OCI-LY3 (cell line): ENCODE measurements at regions not wholly inside any gene's neighbourhood (a gene's known extent, or its start where the extent isn't known, plus 50 kb on each side); places are given as distances from the start of the nearest gene placed in this dataset.

Source experiments
- H2AFZ ChIP-seq: fragments of 200-600, 300-600 bp; shearing (Covaris generic); 2 replicates; pipeline ENCODE4 v1.6.0; 2014; ENCODE audit warnings: antibody characterized with exemption, low read depth, low read length
- H3K27ac ChIP-seq: fragments of 200-600, 300-600 bp; sonication (generic); 2 replicates; pipeline ENCODE4 v1.5.1; 2014; ENCODE audit warnings: mild to moderate bottlenecking, low read length, moderate library complexity, mixed read lengths
- H3K27me3 ChIP-seq: fragments of 200-600, 300-600 bp; sonication (generic); 2 replicates; pipeline ENCODE4 v1.6.1; 2014; ENCODE audit warnings: low read depth, low read length, mixed read lengths
- H3K36me3 ChIP-seq: fragments of 200-600, 300-600 bp; sonication (generic); replicated peaks from 2 replicates; pipeline ENCODE3; 2014; ENCODE audit warnings: low read depth, low read length, mixed read lengths
- H3K4me1 ChIP-seq: fragments of 300-600, 200-600 bp; sonication (generic); 2 replicates; pipeline ENCODE4 v1.6.1; 2014; ENCODE audit warnings: low read length, mixed read lengths
- H3K4me2 ChIP-seq: fragments of 200-600, 300-600 bp; sonication (generic); 2 replicates; pipeline ENCODE4 v1.6.1; 2014; ENCODE audit warnings: low read length, mixed read lengths
- H3K4me3 ChIP-seq: fragments of 300-600, 200-600 bp; sonication (generic); 2 replicates; pipeline ENCODE4 v1.5.1; 2014; ENCODE audit warnings: antibody characterized with exemption, mild to moderate bottlenecking, low read length, moderate library complexity
- H3K79me2 ChIP-seq: fragments of 300-600, 200-600 bp; shearing (Covaris generic); 2 replicates; pipeline ENCODE4 v1.6.1; 2014; ENCODE audit warnings: mild to moderate bottlenecking, low read length, mixed read lengths
- H3K9ac ChIP-seq: fragments of 300-600, 200-600 bp; shearing (Covaris generic); 2 replicates; pipeline ENCODE4 v1.6.0; 2014; ENCODE audit warnings: mild to moderate bottlenecking, low read length, moderate library complexity
- H3K9me3 ChIP-seq: fragments of 200-600, 300-600 bp; shearing (Covaris generic); 2 replicates; pipeline ENCODE4 v1.6.1; 2014; ENCODE audit warnings: low read length, mixed read lengths; ENCODE audit not compliant: insufficient read depth
- H4K20me1 ChIP-seq: fragments of 200-600, 300-600 bp; sonication (generic); 2 replicates; pipeline ENCODE4 v1.6.1; 2016; ENCODE audit warnings: low read length, mixed read lengths; ENCODE audit not compliant: insufficient read depth
- EZH2phosphoT487 ChIP-seq: fragments of 200-600 bp; shearing (Covaris generic); IDR thresholded peaks from 2 replicates; pipeline ENCODE4 v1.6.1; 2018; ENCODE audit warnings: antibody characterized with exemption, mixed run types, low read depth
- TF ChIP-seq, protein P1 (sequence below): fragments of 200-600, 300-600 bp; sonication (generic); IDR thresholded peaks from 2 replicates; pipeline ENCODE4 v1.5.1; 2014; ENCODE audit warnings: antibody characterized with exemption, low read length, low read depth

DNA sequence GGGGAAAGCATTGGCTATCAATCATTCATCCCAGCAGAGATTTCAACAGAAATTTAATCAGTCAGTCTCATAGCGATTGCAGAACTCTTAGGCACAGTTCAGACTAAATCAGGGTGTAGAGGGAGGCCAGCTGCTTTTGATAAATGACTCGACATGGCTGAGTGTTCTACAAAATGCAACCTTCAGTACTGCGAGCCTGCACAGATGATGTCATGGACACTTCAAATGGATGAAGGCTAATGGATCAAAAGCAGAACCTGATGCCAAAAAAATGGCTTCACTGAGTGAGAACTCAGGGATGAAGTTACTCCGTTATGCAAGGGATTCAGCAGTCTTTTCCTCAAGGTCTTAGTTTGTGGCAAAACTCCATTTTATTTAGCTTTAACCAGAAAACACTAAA is 167.3 kb downstream of the DACT1 start:
- TF ChIP-seq, protein P1, sequence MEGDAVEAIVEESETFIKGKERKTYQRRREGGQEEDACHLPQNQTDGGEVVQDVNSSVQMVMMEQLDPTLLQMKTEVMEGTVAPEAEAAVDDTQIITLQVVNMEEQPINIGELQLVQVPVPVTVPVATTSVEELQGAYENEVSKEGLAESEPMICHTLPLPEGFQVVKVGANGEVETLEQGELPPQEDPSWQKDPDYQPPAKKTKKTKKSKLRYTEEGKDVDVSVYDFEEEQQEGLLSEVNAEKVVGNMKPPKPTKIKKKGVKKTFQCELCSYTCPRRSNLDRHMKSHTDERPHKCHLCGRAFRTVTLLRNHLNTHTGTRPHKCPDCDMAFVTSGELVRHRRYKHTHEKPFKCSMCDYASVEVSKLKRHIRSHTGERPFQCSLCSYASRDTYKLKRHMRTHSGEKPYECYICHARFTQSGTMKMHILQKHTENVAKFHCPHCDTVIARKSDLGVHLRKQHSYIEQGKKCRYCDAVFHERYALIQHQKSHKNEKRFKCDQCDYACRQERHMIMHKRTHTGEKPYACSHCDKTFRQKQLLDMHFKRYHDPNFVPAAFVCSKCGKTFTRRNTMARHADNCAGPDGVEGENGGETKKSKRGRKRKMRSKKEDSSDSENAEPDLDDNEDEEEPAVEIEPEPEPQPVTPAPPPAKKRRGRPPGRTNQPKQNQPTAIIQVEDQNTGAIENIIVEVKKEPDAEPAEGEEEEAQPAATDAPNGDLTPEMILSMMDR = no peak
- TF ChIP-seq EZH2phosphoT487 = no peak
- peaks cover 1% of the 10 kb centered on the region; the same call in 1 of the 2 replicates for H3K9me3 ChIP-seq
- H2AFZ ChIP-seq = no peak overlapping the region
- no peaks in the 10 kb centered on the region for H3K79me2 ChIP-seq
- no peak overlapping the region for H3K4me3 ChIP-seq
- no peaks in the 10 kb centered on the region for H3K36me3 ChIP-seq
- H3K9ac ChIP-seq = no peak overlapping the region
- H3K4me2 ChIP-seq = no peak overlapping the region
- H3K27me3 ChIP-seq = no peaks in the 10 kb centered on the region
- H3K27ac ChIP-seq = no peak overlapping the region
- no peaks in the 10 kb centered on the region for H4K20me1 ChIP-seq
- H3K4me1 ChIP-seq = peaks cover 10% of the 10 kb centered on the region

DNA sequence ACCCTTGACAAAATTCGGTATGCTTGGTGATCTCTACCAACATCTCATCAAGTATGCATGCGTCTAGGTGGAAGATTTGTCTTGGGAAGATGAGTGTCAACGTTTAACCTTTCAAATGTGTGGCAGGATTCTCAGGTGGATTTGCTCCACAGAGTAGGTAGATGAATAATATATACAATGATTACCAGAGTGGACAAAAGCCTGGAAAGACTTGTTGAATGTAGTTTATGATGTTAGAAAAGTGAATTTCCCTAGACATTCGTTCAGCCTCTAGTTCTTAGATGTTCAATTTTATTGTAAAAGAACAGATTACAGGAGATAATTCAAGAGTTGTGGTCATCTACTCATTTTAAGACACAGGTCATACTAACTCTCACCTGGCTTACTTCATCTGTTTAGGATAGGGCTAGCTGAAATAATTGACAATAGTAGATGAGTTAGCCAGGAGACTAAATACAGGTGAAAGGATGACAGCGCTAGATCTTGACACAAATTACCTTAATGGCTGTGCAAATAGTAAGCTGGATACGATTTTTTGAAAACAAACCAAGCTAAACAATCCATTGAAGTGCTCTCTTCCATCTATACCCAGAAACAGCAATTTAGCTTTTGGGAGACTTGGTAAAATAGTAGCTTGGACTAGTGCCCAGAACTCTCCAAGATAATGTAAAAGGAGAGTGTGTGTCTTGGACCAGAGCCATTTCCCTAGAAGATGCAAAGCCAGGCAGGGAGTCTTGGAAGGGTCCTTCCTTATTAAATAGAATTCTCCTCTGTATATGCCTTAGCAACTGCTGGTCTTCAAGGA is 168.0 kb downstream of the DACT1 start:
- H3K27me3 ChIP-seq = no peaks in the 10 kb centered on the region
- no peak overlapping the region for H2AFZ ChIP-seq
- no peak overlapping the region for H3K9ac ChIP-seq
- no peak overlapping the region for H3K27ac ChIP-seq
- no peak overlapping the region for H3K4me3 ChIP-seq
- no peaks in the 10 kb centered on the region for H3K79me2 ChIP-seq
- peaks cover 5% of the 10 kb centered on the region for H3K36me3 ChIP-seq
- no peaks in the 10 kb centered on the region for H4K20me1 ChIP-seq
- TF ChIP-seq EZH2phosphoT487 = no peak
- TF ChIP-seq, protein P1 = no peak
- peaks cover 7% of the 10 kb centered on the region; the same call in 1 of the 2 replicates for H3K9me3 ChIP-seq
- no peak overlapping the region for H3K4me2 ChIP-seq
- peaks cover 3% of the 10 kb centered on the region; the same call in 1 of the 2 replicates for H3K4me1 ChIP-seq

DNA sequence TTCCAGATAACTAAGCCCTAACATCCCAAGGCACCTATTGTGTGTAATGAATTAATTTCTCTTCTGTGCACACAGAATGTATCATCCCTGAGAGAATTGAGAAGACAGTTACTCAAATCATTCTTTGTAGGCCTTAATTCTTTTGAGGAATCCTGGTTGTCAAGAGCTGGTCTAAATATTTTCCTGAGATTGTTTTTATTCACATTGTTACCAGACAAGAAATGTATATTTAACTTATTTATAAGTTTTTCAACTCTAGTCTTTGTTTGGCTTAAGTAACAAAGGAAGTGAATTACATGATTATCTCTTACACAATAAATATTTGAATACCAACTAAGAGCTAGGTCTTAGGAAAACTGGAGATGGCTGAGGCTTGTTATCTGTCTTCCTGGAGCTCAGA is 169.4 kb downstream of the DACT1 start:
- no peaks in the 10 kb centered on the region for H3K79me2 ChIP-seq
- H3K27ac ChIP-seq = no peak overlapping the region
- peaks cover 11% of the 10 kb centered on the region for H3K36me3 ChIP-seq
- no peaks in the 10 kb centered on the region for H3K27me3 ChIP-seq
- H3K4me1 ChIP-seq = peaks cover 14% of the 10 kb centered on the region
- no peaks in the 10 kb centered on the region for H4K20me1 ChIP-seq
- no peak for TF ChIP-seq EZH2phosphoT487
- TF ChIP-seq, protein P1 = no peak
- H3K4me3 ChIP-seq = no peak overlapping the region
- peaks cover 7% of the 10 kb centered on the region; the same call in 1 of the 2 replicates for H3K9me3 ChIP-seq
- H3K4me2 ChIP-seq = no peak overlapping the region
- no peak overlapping the region for H2AFZ ChIP-seq
- H3K9ac ChIP-seq = no peak overlapping the region

DNA sequence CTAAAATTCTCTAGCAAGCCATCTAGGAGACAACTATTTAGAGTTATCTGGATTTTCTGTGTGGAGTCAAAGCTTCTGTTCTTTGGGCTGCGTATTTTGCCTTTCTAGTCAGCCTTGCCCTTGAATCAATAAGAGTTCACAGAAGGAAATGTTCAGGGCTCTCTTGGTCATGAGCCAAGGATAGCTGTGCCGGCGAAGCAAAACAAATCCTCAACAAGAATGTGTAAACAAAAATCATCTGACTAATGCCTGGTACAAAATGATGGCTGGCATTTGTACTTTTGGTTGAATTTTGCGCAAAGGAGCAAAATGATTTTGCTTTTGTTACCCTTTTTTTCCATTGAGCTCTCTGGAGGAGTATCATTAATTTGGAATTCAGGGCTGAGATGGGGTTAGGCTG is 171.1 kb downstream of the DACT1 start:
- H2AFZ ChIP-seq = no peak overlapping the region
- no peaks in the 10 kb centered on the region for H3K79me2 ChIP-seq
- H3K4me1 ChIP-seq = peaks cover 30% of the 10 kb centered on the region
- no peaks in the 10 kb centered on the region for H3K27me3 ChIP-seq
- TF ChIP-seq, protein P1 = no peak
- TF ChIP-seq EZH2phosphoT487 = no peak
- H3K9me3 ChIP-seq = peaks cover 7% of the 10 kb centered on the region; the same call in 1 of the 2 replicates
- H3K36me3 ChIP-seq = peaks cover 11% of the 10 kb centered on the region
- no peak overlapping the region for H3K4me2 ChIP-seq
- H4K20me1 ChIP-seq = no peaks in the 10 kb centered on the region
- H3K9ac ChIP-seq = no peak overlapping the region
- H3K4me3 ChIP-seq = no peak overlapping the region
- no peak overlapping the region for H3K27ac ChIP-seq
